Upper lobe of left lung (tissue), 6 donors: ENCODE measurements at regions not wholly inside any gene's neighbourhood (a gene's known extent, or its start where the extent isn't known, plus 50 kb on each side); places are given as distances from the start of the nearest gene placed in this dataset.

ENCODE experiments used
- ATAC-seq, 2 donors: fragments of 200-7000 bp; cut with Tn5 transposase; one replicate each; pipeline ENCODE4 v1.9.1; 2022; ENCODE audit warnings: mild to moderate bottlenecking in 2 of 2, moderate library complexity in 2 of 2; ENCODE audit not compliant: low FRiP score in 2 of 2
- DNase-seq, 2 donors: peaks; one replicate each; pipeline ENCODE4 v3.0.0-alpha.2; 2019 to 2020
- H3K27ac ChIP-seq, 4 donors: fragments of 200-600 bp; sonication (generic); one replicate each; pipeline ENCODE4 v1.5.1; 2016 to 2019
- H3K27me3 ChIP-seq, 4 donors: fragments of 200-600 bp; sonication (generic); one replicate each; pipeline ENCODE4 v1.5.1; 2017 to 2019
- H3K36me3 ChIP-seq, 4 donors: fragments of 200-600 bp; sonication (generic); one replicate each; pipeline ENCODE4 v1.5.1; 2016 to 2019
- H3K4me1 ChIP-seq, 4 donors: fragments of 200-600 bp; sonication (generic); one replicate each; pipeline ENCODE4 v1.5.1; 2018 to 2019
- H3K4me3 ChIP-seq, 4 donors: fragments of 200-600 bp; sonication (generic); one replicate each; pipeline ENCODE4 v1.5.1; 2017 to 2019; ENCODE audit warnings: mild to moderate bottlenecking in 2 of 4, moderate library complexity in 1 of 4
- H3K9me3 ChIP-seq, 4 donors: fragments of 200-600 bp; sonication (generic); one replicate each; pipeline ENCODE4 v1.5.1; 2018 to 2019
- EP300 ChIP-seq, 4 donors: sonication (generic); formaldehyde crosslinking; IDR thresholded peaks; one replicate each; pipeline ENCODE4 v1.5.1; 2017; ENCODE audit warnings: antibody characterized with exemption in 4 of 4, control low read depth in 2 of 4
- POLR2A ChIP-seq, 4 donors: fragments of 450-650 bp; IDR thresholded peaks; one replicate each; pipeline ENCODE4 v1.5.1; 2016 to 2017; ENCODE audit warnings: antibody characterized with exemption in 4 of 4, mild to moderate bottlenecking in 2 of 4
- POLR2AphosphoS5 ChIP-seq, 2 donors: sonication (generic); formaldehyde crosslinking; IDR thresholded peaks; one replicate each; pipeline ENCODE4 v1.5.1; 2017; ENCODE audit warnings: antibody characterized with exemption in 2 of 2
- WGBS, 2 donors: methylation state at CpG; one replicate each; pipeline ENCODE4 v1.1.5; 2017 to 2018; 5-methylcytosine and 5-hydroxymethylcytosine counted together
- TF ChIP-seq, protein P1 (sequence below), 6 experiments: fragments of 450-650 bp in 4 of 6; fragments of 200-600 bp in 2 of 6; sonication (generic) in 2 of 6; IDR thresholded peaks; one replicate each; pipeline ENCODE4 v1.5.1; 2016 to 2019; ENCODE audit warnings: antibody characterized with exemption in 6 of 6
- donor health status: DM: no; HTN: no; CAD: no; lungs with moderate emphysema.
- donor health status: DM: no; HTN: yes; CAD: no; lungs with severe emphysema.

DNA sequence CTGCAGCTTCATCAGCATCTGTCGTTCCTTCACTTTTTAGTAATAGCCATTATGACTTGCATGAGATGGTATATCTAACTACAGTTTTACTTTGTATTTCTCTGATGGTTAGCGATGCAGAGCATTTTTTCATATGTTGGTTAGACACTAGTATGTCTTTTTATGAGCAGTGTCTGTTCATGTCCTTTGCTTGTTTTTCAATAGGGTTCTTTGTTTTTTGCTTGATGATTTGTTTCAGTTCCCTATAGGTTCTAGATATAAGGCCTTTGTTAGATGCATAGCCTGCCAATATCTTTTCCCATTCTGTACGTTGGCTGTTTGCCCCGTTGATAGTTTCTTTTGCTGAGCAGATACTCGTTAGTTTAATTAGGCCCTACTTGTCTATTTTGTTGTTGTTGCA is 487.2 kb upstream of the BCHE start:
- Histone ChIP-seq H3K36me3 (no peaks in the 10 kb centered on the region), H3K4me3 (no peak overlapping the region), H3K27me3 (no peaks in the 10 kb centered on the region), H3K27ac (no peak overlapping the region), H3K4me1 (no peaks in the 10 kb centered on the region), H3K9me3 (no peaks in the 10 kb centered on the region)
- ATAC-seq (no peak), DNase-seq (no peak)
- TF ChIP-seq POLR2A (IDR thresholded peaks at IDR 0.05) = no peak
- no peak for TF ChIP-seq POLR2AphosphoS5 (IDR thresholded peaks at IDR 0.05)
- TF ChIP-seq EP300 (IDR thresholded peaks at IDR 0.05) = no peak
- TF ChIP-seq, protein P1, sequence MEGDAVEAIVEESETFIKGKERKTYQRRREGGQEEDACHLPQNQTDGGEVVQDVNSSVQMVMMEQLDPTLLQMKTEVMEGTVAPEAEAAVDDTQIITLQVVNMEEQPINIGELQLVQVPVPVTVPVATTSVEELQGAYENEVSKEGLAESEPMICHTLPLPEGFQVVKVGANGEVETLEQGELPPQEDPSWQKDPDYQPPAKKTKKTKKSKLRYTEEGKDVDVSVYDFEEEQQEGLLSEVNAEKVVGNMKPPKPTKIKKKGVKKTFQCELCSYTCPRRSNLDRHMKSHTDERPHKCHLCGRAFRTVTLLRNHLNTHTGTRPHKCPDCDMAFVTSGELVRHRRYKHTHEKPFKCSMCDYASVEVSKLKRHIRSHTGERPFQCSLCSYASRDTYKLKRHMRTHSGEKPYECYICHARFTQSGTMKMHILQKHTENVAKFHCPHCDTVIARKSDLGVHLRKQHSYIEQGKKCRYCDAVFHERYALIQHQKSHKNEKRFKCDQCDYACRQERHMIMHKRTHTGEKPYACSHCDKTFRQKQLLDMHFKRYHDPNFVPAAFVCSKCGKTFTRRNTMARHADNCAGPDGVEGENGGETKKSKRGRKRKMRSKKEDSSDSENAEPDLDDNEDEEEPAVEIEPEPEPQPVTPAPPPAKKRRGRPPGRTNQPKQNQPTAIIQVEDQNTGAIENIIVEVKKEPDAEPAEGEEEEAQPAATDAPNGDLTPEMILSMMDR (IDR thresholded peaks at IDR 0.05) = no peak
- 85 to 89% methylated on average over 5 of the region's 5 CpGs for WGBS, 2 donors

DNA sequence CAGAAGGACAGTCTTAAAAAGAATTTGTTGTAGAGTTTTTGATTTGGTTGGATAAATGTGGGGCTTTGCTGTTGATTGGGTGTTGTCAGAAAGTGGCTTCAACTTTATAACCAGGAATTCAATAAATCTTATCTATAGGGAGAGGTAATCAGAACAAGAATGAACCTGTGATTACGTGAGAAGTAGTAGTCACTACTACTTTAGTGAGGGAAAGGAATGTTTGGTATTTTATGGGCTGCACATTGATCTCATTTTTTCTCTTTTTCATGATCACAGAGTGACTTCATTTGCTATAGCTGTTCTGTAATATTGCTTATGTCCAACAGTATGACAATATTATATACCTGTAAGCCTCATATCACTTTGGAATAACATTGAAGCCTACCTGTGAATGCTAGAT is 485.2 kb upstream of the BCHE start:
- ATAC-seq (no peak), DNase-seq (no peak)
- Histone ChIP-seq H3K27me3 (no peaks in the 10 kb centered on the region), H3K4me1 (no peaks in the 10 kb centered on the region), H3K36me3 (no peaks in the 10 kb centered on the region), H3K9me3 (no peaks in the 10 kb centered on the region), H3K27ac (no peak overlapping the region), H3K4me3 (no peak overlapping the region)
- TF ChIP-seq, protein P1 (IDR thresholded peaks at IDR 0.05) = no peak
- TF ChIP-seq EP300 (IDR thresholded peaks at IDR 0.05) (no peak), POLR2AphosphoS5 (IDR thresholded peaks at IDR 0.05) (no peak), POLR2A (IDR thresholded peaks at IDR 0.05) (no peak)
- 68 to 77% methylated on average over 1 of the region's 1 CpG for WGBS, 2 donors

DNA sequence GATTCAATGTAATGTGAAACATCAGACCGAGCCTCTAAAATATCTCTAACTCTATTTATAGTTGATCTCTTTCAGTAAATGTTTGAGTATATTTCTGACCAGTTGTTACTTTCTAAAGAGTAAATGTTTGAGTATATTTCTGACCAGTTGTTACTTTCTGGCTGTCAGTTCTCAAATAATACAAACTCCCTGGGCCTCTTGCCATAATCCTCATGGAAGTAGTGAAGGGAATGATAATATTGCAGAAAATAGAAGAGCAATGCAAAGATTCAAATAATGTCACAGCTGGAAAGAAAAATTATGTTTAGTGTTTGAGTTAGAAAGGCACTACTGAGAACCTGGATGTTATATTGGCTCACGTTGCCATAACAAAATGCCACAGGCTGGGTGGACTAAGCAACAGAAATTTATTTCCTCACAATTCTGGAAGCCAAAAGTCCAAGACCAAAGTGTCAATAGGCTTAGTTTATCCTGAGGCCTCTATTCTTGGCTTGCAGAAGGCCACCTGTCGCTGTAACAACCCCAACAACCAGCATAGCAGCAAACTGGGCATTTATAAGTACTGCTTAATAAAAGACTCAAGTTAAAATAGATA is 470.6 kb upstream of the BCHE start:
- no peak for DNase-seq
- no peak for TF ChIP-seq EP300 (IDR thresholded peaks at IDR 0.05)
- TF ChIP-seq POLR2A (IDR thresholded peaks at IDR 0.05) = no peak
- TF ChIP-seq, protein P1 (IDR thresholded peaks at IDR 0.05) = no peak
- TF ChIP-seq POLR2AphosphoS5 (IDR thresholded peaks at IDR 0.05) = no peak
- WGBS, 2 donors = 76 to 78% methylated on average over 3 of the region's 3 CpGs

GRCh38 chr3:166304584-166304983 is 467.4 kb upstream of the BCHE start:
- 53 to 54% methylated on average over 4 of the region's 4 CpGs for WGBS, 2 donors

More for the DNA sequence above, 470.6 kb upstream of the BCHE start:
- Histone ChIP-seq H3K27me3 (no peaks in the 10 kb centered on the region), H3K36me3 (no peaks in the 10 kb centered on the region), H3K4me3 (no peak overlapping the region), H3K27ac (no peak overlapping the region), H3K9me3 (no peaks in the 10 kb centered on the region), H3K4me1 (no peaks in the 10 kb centered on the region)
- ATAC-seq = no peak

More at GRCh38 chr3:166304584-166304983, 467.4 kb upstream of the BCHE start:
- Histone ChIP-seq H3K9me3 (no peaks in the 10 kb centered on the region), H3K27me3 (no peaks in the 10 kb centered on the region), H3K27ac (no peak overlapping the region), H3K36me3 (no peaks in the 10 kb centered on the region), H3K4me1 (no peaks in the 10 kb centered on the region), H3K4me3 (no peak overlapping the region)
- ATAC-seq (no peak), DNase-seq (no peak)
- TF ChIP-seq EP300 (IDR thresholded peaks at IDR 0.05) (no peak), POLR2AphosphoS5 (IDR thresholded peaks at IDR 0.05) (no peak), POLR2A (IDR thresholded peaks at IDR 0.05) (no peak)
- TF ChIP-seq, protein P1 (IDR thresholded peaks at IDR 0.05) = no peak
